ENCODE measurements at regions not wholly inside any gene's neighbourhood (a gene's known extent, or its start where the extent isn't known, plus 50 kb on each side); places are given as distances from the start of the nearest gene placed in this dataset.

- TF ChIP-seq ARNTL (CRISPR knock-in tag; IDR thresholded peaks at IDR 0.05; ENCODE audit: borderline replicate concordance, low read depth) (no peak), CSDC2 (CRISPR knock-in tag; IDR thresholded peaks at IDR 0.05) (no peak), PPARA (CRISPR knock-in tag; IDR thresholded peaks at IDR 0.05; ENCODE audit: borderline replicate concordance) (no peak)
Observed at GRCh38 chr6:86016077-86016476, 373.4 kb upstream of the SYNCRIP start.

Data from SK-N-SH treated with all-trans-retinoic acid at 6 μM for 48 hours (cell line).